Keratinocyte (primary cell): ENCODE measurements at regions not wholly inside any gene's neighbourhood (a gene's known extent, or its start where the extent isn't known, plus 50 kb on each side); places are given as distances from the start of the nearest gene placed in this dataset.

Source experiments
- EZH2 ChIP-seq: IDR thresholded peaks from one replicate; pipeline ENCODE4 v1.6.1; 2012; ENCODE audit warnings: inconsistent platforms, mild to moderate bottlenecking, low read length, moderate library complexity
- TF ChIP-seq, protein P1 (sequence below), 3 experiments: IDR thresholded peaks in 1 of 3; conservative IDR thresholded peaks in 1 of 3; optimal IDR thresholded peaks in 1 of 3; 2 replicates in 2 of 3; 3 replicates in 1 of 3; pipeline versions ENCODE3 to v1.5.1; 2011; ENCODE audit warnings: low read length in 3 of 3, mild to moderate bottlenecking in 3 of 3, moderate library complexity in 2 of 3, control low read depth in 1 of 3, inconsistent platforms in 1 of 3; ENCODE audit not compliant: insufficient read depth in 2 of 3; ENCODE audit errors: extremely low read depth in 1 of 3

DNA sequence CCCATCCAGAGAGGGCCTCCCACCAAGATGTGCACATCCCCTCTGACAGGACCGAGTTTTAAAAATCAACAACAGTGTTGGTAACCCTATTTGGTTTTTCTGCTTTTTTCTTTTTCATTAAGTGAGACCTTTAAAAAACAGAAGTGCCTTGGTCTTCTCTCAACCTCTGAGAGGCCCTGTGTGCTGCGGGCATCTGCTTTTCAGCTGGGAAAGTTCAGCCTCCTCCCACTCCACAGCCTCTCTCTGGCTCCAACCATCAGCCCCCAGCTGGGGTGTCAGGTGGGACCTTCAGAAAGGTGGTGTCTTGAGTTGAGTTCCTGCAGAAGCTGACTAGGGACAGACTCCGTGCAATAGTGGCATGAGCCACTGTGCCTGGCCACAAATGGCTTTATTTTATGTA is 64.6 kb upstream of the ZMYND8 start:
- TF ChIP-seq, protein P1, sequence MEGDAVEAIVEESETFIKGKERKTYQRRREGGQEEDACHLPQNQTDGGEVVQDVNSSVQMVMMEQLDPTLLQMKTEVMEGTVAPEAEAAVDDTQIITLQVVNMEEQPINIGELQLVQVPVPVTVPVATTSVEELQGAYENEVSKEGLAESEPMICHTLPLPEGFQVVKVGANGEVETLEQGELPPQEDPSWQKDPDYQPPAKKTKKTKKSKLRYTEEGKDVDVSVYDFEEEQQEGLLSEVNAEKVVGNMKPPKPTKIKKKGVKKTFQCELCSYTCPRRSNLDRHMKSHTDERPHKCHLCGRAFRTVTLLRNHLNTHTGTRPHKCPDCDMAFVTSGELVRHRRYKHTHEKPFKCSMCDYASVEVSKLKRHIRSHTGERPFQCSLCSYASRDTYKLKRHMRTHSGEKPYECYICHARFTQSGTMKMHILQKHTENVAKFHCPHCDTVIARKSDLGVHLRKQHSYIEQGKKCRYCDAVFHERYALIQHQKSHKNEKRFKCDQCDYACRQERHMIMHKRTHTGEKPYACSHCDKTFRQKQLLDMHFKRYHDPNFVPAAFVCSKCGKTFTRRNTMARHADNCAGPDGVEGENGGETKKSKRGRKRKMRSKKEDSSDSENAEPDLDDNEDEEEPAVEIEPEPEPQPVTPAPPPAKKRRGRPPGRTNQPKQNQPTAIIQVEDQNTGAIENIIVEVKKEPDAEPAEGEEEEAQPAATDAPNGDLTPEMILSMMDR (optimal IDR thresholded peaks at IDR 0.05 in 1 of 3, IDR thresholded peaks at IDR 0.05 in 1 of 3, conservative IDR thresholded peaks at IDR 0.05 in 1 of 3; ENCODE audit: extremely low read depth in 1 of 3, insufficient read depth in 2 of 3, low read length in 3 of 3): no peak
- no peak for TF ChIP-seq EZH2
